ENCODE measurements at regions not wholly inside any gene's neighbourhood (a gene's known extent, or its start where the extent isn't known, plus 50 kb on each side); places are given as distances from the start of the nearest gene placed in this dataset.
A peak's percentile ranks its signal among the peaks of the same experiment; 100 is the strongest.

DNA sequence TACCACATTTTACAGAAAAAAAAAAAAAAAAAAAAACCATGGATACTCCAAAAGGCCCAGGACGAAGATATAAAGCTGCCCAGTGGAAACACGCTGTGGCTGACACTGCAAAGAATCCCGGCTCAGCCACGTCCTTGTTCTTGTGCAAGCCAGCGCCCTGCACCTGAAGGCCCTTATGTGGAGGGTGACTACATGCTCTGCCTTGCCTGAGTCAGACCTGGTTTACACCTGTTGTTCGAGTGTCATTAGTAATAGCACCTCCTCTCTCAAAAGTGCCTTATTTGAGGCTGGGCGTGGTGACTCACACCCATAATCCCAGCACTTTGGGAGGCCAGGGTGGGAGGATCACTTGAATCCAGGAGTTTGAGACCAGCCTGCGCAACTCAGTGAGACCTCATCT is 54.3 kb upstream of the ZSWIM6 start:
- no peak for TF ChIP-seq EZH2 (IDR thresholded peaks at IDR 0.05; ENCODE audit: borderline replicate concordance, low read depth, low read length, severe bottlenecking)
- TF ChIP-seq, protein P1, sequence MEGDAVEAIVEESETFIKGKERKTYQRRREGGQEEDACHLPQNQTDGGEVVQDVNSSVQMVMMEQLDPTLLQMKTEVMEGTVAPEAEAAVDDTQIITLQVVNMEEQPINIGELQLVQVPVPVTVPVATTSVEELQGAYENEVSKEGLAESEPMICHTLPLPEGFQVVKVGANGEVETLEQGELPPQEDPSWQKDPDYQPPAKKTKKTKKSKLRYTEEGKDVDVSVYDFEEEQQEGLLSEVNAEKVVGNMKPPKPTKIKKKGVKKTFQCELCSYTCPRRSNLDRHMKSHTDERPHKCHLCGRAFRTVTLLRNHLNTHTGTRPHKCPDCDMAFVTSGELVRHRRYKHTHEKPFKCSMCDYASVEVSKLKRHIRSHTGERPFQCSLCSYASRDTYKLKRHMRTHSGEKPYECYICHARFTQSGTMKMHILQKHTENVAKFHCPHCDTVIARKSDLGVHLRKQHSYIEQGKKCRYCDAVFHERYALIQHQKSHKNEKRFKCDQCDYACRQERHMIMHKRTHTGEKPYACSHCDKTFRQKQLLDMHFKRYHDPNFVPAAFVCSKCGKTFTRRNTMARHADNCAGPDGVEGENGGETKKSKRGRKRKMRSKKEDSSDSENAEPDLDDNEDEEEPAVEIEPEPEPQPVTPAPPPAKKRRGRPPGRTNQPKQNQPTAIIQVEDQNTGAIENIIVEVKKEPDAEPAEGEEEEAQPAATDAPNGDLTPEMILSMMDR (IDR thresholded peaks at IDR 0.05; ENCODE audit: borderline replicate concordance, extremely low read depth, low read length, poor library complexity, severe bottlenecking), result no peak
- Histone ChIP-seq H3K4me3 (ENCODE audit: low read depth in 1 of 2, low read length in 2 of 2) (no peak overlapping the region), H3K27ac (ENCODE audit: low read length) (no peak overlapping the region), H4K20me1 (ENCODE audit: insufficient read depth, low read length) (no peaks in the 10 kb centered on the region), H3K9ac (ENCODE audit: low read depth, low read length) (no peak overlapping the region), H3K9me3 (ENCODE audit: insufficient read depth, low read length, severe bottlenecking) (no peaks in the 10 kb centered on the region), H3K36me3 (ENCODE audit: insufficient read depth, low read length) (no peaks in the 10 kb centered on the region), H3K27me3 (ENCODE audit: insufficient read depth, low read length, poor library complexity) (peaks cover 2% of the 10 kb centered on the region), H3K4me1 (ENCODE audit: insufficient read depth, low read length) (no peaks in the 10 kb centered on the region; the same call in 1 of the 2 replicates), H2AFZ (ENCODE audit: low read depth, low read length) (peak overlapping the region; percentile 30; the same call in 1 of the 2 replicates), H3K79me2 (ENCODE audit: insufficient read depth, low read length) (no peaks in the 10 kb centered on the region), H3K4me2 (ENCODE audit: insufficient read depth, low read length) (no peak overlapping the region)
- ATAC-seq (ENCODE audit: insufficient read depth, low read depth), result no peak
- no peak for DNase-seq

DNA sequence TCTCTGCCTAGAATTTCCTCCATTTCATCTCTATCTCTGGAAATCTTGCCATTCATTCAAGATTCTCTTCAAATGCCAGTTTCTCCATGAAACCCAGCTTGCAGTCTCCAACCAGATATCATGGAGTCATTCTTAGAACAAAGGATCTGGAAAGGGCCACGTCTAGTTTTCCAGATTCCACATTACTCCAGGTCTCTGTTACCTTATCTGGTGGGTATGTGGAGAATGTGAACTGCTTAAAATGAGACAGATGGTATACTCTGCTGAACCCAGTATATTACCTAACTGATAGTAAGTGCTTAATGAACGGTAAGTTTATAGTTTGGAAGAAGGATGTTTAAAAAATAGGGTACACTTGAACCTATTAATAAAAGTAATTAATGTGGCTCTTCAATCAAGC is 52.3 kb upstream of the ZSWIM6 start:
- Histone ChIP-seq H3K9ac (ENCODE audit: low read depth, low read length) (no peak overlapping the region), H3K36me3 (ENCODE audit: insufficient read depth, low read length) (no peaks in the 10 kb centered on the region), H3K4me1 (ENCODE audit: insufficient read depth, low read length) (no peaks in the 10 kb centered on the region; the same call in 1 of the 2 replicates), H3K4me2 (ENCODE audit: insufficient read depth, low read length) (no peak overlapping the region), H3K4me3 (ENCODE audit: low read depth in 1 of 2, low read length in 2 of 2) (no peak overlapping the region), H4K20me1 (ENCODE audit: insufficient read depth, low read length) (no peaks in the 10 kb centered on the region), H3K27ac (ENCODE audit: low read length) (no peak overlapping the region), H3K79me2 (ENCODE audit: insufficient read depth, low read length) (no peaks in the 10 kb centered on the region), H2AFZ (ENCODE audit: low read depth, low read length) (no peak overlapping the region), H3K27me3 (ENCODE audit: insufficient read depth, low read length, poor library complexity) (no peaks in the 10 kb centered on the region), H3K9me3 (ENCODE audit: insufficient read depth, low read length, severe bottlenecking) (no peaks in the 10 kb centered on the region)
- no peak for ATAC-seq (ENCODE audit: insufficient read depth, low read depth)
- TF ChIP-seq, protein P1 (IDR thresholded peaks at IDR 0.05; ENCODE audit: borderline replicate concordance, extremely low read depth, low read length, poor library complexity, severe bottlenecking), result no peak
- no peak for TF ChIP-seq EZH2 (IDR thresholded peaks at IDR 0.05; ENCODE audit: borderline replicate concordance, low read depth, low read length, severe bottlenecking)
- no peak for DNase-seq

DNA sequence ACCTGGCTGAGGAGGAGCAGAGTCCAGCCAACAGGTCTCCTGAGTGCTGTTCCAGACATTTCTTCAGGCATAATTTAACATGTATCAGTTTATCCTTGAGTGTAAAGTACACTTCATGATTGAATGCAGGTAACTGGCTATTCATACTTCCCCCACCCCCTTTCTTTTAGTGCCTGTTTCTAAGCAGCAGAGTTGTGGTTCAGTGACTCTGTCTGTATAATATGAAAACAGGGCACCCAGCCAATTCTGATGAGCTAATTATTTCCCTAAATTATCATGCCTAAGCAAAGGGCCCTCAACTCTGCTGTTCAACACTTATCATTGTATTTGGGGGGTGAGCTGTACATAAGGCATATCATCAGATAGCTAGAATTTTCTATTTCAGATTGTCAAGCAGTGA is 51.9 kb upstream of the ZSWIM6 start:
- Histone ChIP-seq H4K20me1 (ENCODE audit: insufficient read depth, low read length) (no peaks in the 10 kb centered on the region), H3K9me3 (ENCODE audit: insufficient read depth, low read length, severe bottlenecking) (no peaks in the 10 kb centered on the region), H3K27ac (ENCODE audit: low read length) (no peak overlapping the region), H3K4me1 (ENCODE audit: insufficient read depth, low read length) (no peaks in the 10 kb centered on the region; the same call in 1 of the 2 replicates), H3K79me2 (ENCODE audit: insufficient read depth, low read length) (no peaks in the 10 kb centered on the region), H3K4me3 (ENCODE audit: low read depth in 1 of 2, low read length in 2 of 2) (no peak overlapping the region), H2AFZ (ENCODE audit: low read depth, low read length) (no peak overlapping the region), H3K4me2 (ENCODE audit: insufficient read depth, low read length) (no peak overlapping the region), H3K27me3 (ENCODE audit: insufficient read depth, low read length, poor library complexity) (no peaks in the 10 kb centered on the region), H3K36me3 (ENCODE audit: insufficient read depth, low read length) (no peaks in the 10 kb centered on the region), H3K9ac (ENCODE audit: low read depth, low read length) (no peak overlapping the region)
- ATAC-seq (ENCODE audit: insufficient read depth, low read depth) (no peak), DNase-seq (no peak)
- TF ChIP-seq, protein P1 (IDR thresholded peaks at IDR 0.05; ENCODE audit: borderline replicate concordance, extremely low read depth, low read length, poor library complexity, severe bottlenecking), result no peak
- no peak for TF ChIP-seq EZH2 (IDR thresholded peaks at IDR 0.05; ENCODE audit: borderline replicate concordance, low read depth, low read length, severe bottlenecking)

Data from DND-41 (cell line).